ENCODE measurements at regions not wholly inside any gene's neighbourhood (a gene's known extent, or its start where the extent isn't known, plus 50 kb on each side); places are given as distances from the start of the nearest gene placed in this dataset.

DNA sequence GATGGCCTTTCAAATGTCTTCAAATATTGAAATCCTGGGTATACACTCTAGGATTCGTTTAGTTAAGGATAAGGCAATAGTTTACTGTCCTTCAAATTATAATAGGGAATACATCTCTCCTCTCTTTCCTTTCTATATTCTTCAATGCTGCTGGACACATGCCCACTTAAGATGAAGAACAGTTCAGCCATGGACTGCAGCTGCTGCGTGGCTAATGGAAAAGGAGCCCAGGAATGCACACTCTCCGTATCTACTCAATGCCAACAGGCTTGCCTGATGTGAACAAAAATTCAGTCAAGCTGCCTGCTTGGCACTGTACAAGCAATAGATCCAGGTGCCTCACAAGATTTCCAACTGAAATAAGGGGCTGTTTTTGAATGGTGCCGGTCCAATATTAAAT, 321.2 kb upstream of the LYPLAL1 start:
- TF ChIP-seq, protein P1, sequence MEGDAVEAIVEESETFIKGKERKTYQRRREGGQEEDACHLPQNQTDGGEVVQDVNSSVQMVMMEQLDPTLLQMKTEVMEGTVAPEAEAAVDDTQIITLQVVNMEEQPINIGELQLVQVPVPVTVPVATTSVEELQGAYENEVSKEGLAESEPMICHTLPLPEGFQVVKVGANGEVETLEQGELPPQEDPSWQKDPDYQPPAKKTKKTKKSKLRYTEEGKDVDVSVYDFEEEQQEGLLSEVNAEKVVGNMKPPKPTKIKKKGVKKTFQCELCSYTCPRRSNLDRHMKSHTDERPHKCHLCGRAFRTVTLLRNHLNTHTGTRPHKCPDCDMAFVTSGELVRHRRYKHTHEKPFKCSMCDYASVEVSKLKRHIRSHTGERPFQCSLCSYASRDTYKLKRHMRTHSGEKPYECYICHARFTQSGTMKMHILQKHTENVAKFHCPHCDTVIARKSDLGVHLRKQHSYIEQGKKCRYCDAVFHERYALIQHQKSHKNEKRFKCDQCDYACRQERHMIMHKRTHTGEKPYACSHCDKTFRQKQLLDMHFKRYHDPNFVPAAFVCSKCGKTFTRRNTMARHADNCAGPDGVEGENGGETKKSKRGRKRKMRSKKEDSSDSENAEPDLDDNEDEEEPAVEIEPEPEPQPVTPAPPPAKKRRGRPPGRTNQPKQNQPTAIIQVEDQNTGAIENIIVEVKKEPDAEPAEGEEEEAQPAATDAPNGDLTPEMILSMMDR (IDR thresholded peaks at IDR 0.05; ENCODE audit: low read length) = no peak
- TF ChIP-seq EZH2 (optimal IDR thresholded peaks at IDR 0.05; ENCODE audit: low read depth, low read length) (no peak), EZH2phosphoT487 (IDR thresholded peaks at IDR 0.05; ENCODE audit: low read length) (no peak)

Measured in MM.1S (cell line).